ENCODE measurements at regions not wholly inside any gene's neighbourhood (a gene's known extent, or its start where the extent isn't known, plus 50 kb on each side); places are given as distances from the start of the nearest gene placed in this dataset.

DNA sequence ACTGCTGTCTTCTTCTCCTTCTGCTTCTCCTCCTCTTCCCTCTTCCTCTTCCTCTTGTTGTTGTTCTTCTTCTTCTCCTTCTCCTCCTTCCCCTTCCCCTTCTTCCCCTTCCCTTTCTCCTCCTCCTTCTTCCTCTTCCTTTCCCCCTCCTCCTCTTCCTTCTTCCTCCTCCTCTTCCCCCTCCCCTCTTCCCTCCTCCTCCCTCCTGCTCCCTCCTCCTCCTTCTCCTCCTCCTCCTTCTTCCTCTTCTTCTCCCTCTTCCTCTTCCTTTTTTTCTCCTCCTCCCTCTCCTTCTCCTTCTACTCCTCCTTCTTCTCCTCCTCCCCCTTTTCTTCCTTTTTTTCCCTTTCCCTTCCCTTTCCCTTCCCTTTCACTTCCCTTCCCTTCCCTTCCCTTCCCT is 245.0 kb upstream of the IRX5 start:
- no peak for TF ChIP-seq CTCF (IDR thresholded peaks at IDR 0.05; ENCODE audit: low read depth, low read length)
- no peak for TF ChIP-seq POLR2A (IDR thresholded peaks at IDR 0.05; ENCODE audit: extremely low read depth, insufficient read length)
- TF ChIP-seq, protein P1, sequence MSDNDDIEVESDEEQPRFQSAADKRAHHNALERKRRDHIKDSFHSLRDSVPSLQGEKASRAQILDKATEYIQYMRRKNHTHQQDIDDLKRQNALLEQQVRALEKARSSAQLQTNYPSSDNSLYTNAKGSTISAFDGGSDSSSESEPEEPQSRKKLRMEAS (IDR thresholded peaks at IDR 0.05; ENCODE audit: low read depth, low read length): no peak
